ENCODE measurements at regions not wholly inside any gene's neighbourhood (a gene's known extent, or its start where the extent isn't known, plus 50 kb on each side); places are given as distances from the start of the nearest gene placed in this dataset.
"Not testable (repeated sequence)": the region's sequence is repeated elsewhere in the genome, so short reads cannot be mapped to it uniquely, and the experiment has no call there.

DNA sequence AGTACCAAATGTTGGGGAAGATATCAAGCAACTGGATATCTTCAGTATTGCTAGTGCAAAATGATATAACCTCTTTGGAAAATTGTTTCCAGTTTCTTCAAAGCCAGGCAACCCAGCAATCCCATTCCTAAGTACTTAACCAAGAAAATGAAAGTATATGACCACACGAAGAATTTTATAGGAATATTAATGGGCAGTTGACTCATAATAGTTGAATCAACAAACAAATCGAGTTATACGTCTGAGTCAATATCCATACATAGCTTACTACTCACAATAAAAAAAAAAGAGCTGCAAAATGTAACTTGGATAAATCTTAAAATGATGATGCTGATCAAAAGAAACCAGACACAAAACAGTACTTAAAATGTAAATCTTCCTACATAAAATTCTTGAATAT, 810.4 kb downstream of the METTL4 start:
- no peak for DNase-seq (ENCODE audit: low spot score)
- TF ChIP-seq, protein P1, sequence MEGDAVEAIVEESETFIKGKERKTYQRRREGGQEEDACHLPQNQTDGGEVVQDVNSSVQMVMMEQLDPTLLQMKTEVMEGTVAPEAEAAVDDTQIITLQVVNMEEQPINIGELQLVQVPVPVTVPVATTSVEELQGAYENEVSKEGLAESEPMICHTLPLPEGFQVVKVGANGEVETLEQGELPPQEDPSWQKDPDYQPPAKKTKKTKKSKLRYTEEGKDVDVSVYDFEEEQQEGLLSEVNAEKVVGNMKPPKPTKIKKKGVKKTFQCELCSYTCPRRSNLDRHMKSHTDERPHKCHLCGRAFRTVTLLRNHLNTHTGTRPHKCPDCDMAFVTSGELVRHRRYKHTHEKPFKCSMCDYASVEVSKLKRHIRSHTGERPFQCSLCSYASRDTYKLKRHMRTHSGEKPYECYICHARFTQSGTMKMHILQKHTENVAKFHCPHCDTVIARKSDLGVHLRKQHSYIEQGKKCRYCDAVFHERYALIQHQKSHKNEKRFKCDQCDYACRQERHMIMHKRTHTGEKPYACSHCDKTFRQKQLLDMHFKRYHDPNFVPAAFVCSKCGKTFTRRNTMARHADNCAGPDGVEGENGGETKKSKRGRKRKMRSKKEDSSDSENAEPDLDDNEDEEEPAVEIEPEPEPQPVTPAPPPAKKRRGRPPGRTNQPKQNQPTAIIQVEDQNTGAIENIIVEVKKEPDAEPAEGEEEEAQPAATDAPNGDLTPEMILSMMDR (IDR thresholded peaks at IDR 0.05; ENCODE audit: extremely low read depth, missing control alignments) = no peak

DNA sequence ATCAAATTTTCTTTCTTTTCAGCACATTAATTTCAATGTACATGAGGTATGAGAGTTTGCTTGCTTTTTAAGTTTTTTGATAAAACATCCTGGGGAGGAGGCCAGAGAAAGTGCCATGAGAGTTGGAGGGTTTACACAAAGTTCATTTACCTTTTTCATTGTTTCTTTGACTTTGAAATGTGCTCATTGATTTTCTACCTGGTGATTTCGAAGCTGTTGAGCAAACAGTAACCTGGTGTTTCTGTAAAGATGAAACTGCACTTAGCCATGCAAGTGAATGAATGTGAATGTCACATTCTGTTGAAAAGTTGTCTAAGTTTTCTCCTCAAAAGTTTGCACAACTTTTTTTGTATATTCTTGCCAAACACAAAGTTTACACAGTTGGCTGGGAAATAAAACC, 797.0 kb downstream of the METTL4 start:
- DNase-seq (ENCODE audit: low spot score) = no peak
- TF ChIP-seq, protein P1 (IDR thresholded peaks at IDR 0.05; ENCODE audit: extremely low read depth, missing control alignments) = no peak

DNA sequence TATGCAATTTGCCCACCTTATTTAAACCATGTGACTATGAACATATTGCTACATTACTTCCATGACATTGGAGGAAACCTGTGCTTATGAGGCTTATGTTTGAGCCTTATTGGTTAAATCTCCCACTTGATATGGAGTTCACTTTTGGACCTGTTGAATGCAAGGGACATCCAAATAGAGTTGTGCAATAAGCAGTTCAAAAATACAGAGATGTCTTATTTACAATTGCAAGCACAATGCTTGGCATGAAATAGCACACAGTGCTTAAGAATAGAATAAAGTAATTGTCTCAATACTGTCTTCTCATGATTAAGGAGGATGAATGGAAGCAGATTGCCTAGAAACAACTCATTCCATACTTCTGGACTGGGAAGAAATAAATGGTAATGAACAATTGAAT, 793.5 kb downstream of the METTL4 start:
- TF ChIP-seq, protein P1 (IDR thresholded peaks at IDR 0.05; ENCODE audit: extremely low read depth, missing control alignments) = no peak
- no peak for DNase-seq (ENCODE audit: low spot score)

DNA sequence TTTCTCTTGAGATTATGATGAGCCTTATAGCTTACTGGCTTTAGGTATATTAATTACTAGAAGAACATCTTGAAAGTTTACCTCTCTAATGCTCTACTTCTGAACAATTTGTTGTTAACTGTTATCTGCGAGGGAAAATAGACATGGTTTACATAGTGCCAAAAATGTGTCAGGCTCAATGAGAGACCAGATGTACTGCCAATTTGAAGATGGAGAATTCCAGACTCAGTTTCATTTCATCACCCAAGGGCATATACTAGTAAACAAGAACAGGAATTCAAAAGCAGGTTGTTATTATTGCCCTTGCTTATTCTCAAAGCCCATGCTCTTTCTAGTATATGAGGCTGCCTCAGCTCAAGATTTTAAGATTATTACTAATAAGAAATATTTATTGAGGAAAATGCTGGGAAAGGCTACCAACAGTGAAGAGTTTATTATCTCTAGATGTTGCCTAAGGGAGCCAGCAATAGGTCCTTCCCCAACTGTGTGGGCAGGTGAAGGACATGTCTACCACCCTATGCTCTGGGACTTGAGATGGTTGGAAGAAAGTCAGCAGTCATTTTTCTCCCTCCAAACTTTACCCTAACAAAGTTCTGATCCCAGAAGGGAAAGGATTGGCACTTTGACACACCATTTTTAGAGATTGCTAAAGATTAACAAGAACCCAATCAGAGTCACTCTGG, 792.7 kb downstream of the METTL4 start:
- DNase-seq (ENCODE audit: low spot score) = no peak
- TF ChIP-seq, protein P1 (IDR thresholded peaks at IDR 0.05; ENCODE audit: extremely low read depth, missing control alignments) = no peak

DNA sequence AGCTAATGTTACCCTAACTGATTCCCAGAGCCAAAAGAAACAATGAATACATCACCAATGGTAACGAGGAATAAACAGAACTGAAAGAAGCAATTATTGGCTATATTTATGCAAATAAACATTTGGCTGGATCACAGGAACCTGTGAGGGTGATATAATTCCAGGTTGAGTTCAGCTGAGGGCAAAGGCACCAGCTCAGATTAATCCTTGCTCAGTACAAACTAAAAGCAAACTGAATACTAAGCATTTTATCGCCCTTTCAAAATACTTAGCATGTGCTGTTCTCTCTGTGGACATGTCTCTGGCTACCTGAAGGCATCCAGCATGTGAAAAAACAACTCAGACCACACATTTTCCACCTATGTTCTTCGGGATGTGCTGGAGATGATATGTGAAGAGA, 791.7 kb downstream of the METTL4 start:
- DNase-seq (ENCODE audit: low spot score) = no peak
- TF ChIP-seq, protein P1 (IDR thresholded peaks at IDR 0.05; ENCODE audit: extremely low read depth, missing control alignments) = no peak

DNA sequence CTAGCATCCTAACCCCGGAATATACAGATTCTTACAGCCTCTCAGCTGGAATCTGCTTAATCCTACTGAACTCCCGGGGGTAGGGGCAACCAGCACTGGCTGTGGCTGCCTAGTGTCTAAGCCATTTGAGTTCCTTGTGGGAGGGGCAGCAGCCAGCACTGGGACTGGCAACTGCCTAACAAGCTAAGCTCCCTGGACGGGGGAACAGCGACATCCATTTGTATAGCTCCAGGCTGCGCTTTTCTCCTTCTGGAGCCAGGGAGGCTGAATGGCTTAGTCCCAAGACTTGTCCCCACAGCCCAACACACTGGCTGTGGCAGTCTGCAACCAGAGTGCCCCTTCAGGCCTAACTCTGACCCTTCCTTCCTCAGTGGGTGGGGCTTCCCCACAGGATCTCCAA, 787.2 kb downstream of the METTL4 start:
- TF ChIP-seq, protein P1 (IDR thresholded peaks at IDR 0.05; ENCODE audit: extremely low read depth, missing control alignments) = no peak

DNA sequence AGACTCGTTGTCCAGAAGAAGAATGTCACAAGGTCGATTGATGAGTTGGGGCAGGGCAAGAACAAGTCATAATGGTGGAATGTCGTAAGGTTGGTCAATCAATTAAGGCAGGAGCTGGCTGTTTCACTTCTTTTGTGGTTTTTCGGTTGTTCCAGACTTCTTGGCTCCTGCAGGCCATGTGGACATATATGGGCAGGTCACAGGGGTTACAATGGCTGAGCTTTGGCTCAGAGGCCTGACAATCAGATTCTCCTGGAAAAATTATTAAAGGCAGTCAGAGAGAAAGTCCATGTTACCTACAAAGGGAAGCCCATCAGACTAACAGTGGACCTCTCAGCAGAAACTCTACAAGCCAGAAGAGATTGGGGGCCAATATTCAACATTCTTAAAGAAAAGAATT, 785.3 kb downstream of the METTL4 start:
- not testable (repeated sequence) for DNase-seq (ENCODE audit: low spot score)

More for the DNA sequence above, 787.2 kb downstream of the METTL4 start:
- no peak for DNase-seq (ENCODE audit: low spot score)

DNA sequence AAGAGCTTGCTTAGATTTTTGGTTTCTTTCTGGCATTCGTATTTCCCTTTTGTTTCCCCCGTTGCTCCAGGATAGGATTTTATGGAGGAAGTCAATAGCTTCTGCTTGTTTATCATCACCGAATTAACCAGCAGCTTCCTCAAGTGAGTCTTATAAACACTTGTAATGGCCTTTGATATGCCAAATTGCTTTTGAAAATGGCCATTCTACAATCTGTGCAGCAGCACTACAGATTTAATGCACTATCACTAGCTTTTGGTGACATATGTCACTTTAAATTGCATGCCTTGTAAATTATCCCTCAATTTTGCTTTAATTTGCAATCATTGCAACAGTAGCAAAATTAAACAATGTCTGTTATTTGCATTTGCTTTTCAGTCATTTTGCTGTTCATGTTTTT, 774.7 kb downstream of the METTL4 start:
- TF ChIP-seq, protein P1 (IDR thresholded peaks at IDR 0.05; ENCODE audit: extremely low read depth, missing control alignments) = no peak

More for the DNA sequence above, 774.7 kb downstream of the METTL4 start:
- no peak for DNase-seq (ENCODE audit: low spot score)

Data from GM20000 (cell line).